DND-41 (cell line): ENCODE measurements at regions not wholly inside any gene's neighbourhood (a gene's known extent, or its start where the extent isn't known, plus 50 kb on each side); places are given as distances from the start of the nearest gene placed in this dataset.

ENCODE experiments used
- ATAC-seq: fragments of 200-7000 bp; cut with Tn5 transposase; 3 replicates; pipeline ENCODE4 v1.9.1; 2021; ENCODE audit warnings: low read depth; ENCODE audit not compliant: insufficient read depth
- DNase-seq: peaks from one replicate; pipeline ENCODE4 v3.0.0-alpha.2; 2020
- H2AFZ ChIP-seq: 2 replicates; pipeline ENCODE4 v1.6.0; 2012; ENCODE audit warnings: low read depth, low read length
- H3K27ac ChIP-seq: 2 replicates; pipeline ENCODE4 v1.5.1; 2012; ENCODE audit warnings: low read length, inconsistent platforms
- H3K27me3 ChIP-seq: fragments of 200-600 bp; sonication (generic); 2 replicates; pipeline ENCODE4 v1.6.0; 2012; ENCODE audit warnings: low read length, mild to moderate bottlenecking, inconsistent platforms; ENCODE audit not compliant: insufficient read depth, poor library complexity
- H3K36me3 ChIP-seq: 2 replicates; pipeline ENCODE4 v1.5.1; 2012; ENCODE audit warnings: low read length, inconsistent platforms; ENCODE audit not compliant: insufficient read depth
- H3K4me1 ChIP-seq: 2 replicates; pipeline ENCODE4 v1.5.1; 2012; ENCODE audit warnings: mild to moderate bottlenecking, low read length; ENCODE audit not compliant: insufficient read depth
- H3K4me2 ChIP-seq: 2 replicates; pipeline ENCODE4 v1.6.0; 2012; ENCODE audit warnings: mild to moderate bottlenecking, moderate library complexity, low read length, inconsistent platforms; ENCODE audit not compliant: insufficient read depth
- H3K4me3 ChIP-seq, 2 experiments: fragments of 200-600 bp in 1 of 2; shearing (Covaris generic) in 1 of 2; 2 replicates each; pipeline ENCODE4 v1.5.1; 2012 to 2016; ENCODE audit warnings: inconsistent platforms in 2 of 2, low read length in 2 of 2, mild to moderate bottlenecking in 2 of 2, low read depth in 1 of 2, moderate library complexity in 1 of 2
- H3K79me2 ChIP-seq: 2 replicates; pipeline ENCODE4 v1.6.0; 2012; ENCODE audit warnings: low read length, inconsistent platforms; ENCODE audit not compliant: insufficient read depth
- H3K9ac ChIP-seq: 2 replicates; pipeline ENCODE4 v1.6.0; 2012; ENCODE audit warnings: low read depth, mild to moderate bottlenecking, inconsistent platforms, low read length, moderate library complexity
- H3K9me3 ChIP-seq: 2 replicates; pipeline ENCODE4 v1.5.1; 2012; ENCODE audit warnings: low read length, moderate library complexity, mild to moderate bottlenecking, inconsistent platforms; ENCODE audit not compliant: insufficient read depth, severe bottlenecking
- H4K20me1 ChIP-seq: 2 replicates; pipeline ENCODE4 v1.6.0; 2012; ENCODE audit warnings: low read length; ENCODE audit not compliant: insufficient read depth
- EZH2 ChIP-seq: IDR thresholded peaks from 3 replicates; pipeline ENCODE4 v1.6.1; 2012; ENCODE audit warnings: borderline replicate concordance, low read depth, mild to moderate bottlenecking, moderate library complexity, low read length, inconsistent platforms; ENCODE audit not compliant: severe bottlenecking
- TF ChIP-seq, protein P1 (sequence below): IDR thresholded peaks from 2 replicates; pipeline ENCODE4 v1.5.1; 2012; ENCODE audit warnings: borderline replicate concordance, low read length, moderate library complexity, mild to moderate bottlenecking; ENCODE audit not compliant: poor library complexity, severe bottlenecking; ENCODE audit errors: extremely low read depth

DNA sequence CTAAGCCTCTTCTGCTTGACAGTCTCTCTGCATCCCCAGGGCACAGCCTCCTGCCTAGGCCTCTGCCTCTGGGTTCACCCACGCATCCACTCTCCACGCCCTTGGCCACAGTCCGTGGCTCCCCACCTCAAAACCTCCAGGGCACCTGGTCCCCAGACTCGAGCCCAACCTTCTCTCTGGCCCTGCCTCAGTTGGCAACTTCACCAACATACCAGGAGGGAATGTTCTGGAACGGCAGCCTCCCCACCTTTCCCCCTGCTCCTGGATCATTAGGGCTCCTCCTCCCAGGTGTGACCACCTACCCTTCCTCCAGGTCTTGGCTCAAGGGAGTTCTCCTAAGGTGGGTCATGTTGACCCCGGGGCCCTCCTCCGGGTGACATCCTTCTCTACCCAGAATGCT is 69.1 kb downstream of the SOX1 start:
- TF ChIP-seq, protein P1, sequence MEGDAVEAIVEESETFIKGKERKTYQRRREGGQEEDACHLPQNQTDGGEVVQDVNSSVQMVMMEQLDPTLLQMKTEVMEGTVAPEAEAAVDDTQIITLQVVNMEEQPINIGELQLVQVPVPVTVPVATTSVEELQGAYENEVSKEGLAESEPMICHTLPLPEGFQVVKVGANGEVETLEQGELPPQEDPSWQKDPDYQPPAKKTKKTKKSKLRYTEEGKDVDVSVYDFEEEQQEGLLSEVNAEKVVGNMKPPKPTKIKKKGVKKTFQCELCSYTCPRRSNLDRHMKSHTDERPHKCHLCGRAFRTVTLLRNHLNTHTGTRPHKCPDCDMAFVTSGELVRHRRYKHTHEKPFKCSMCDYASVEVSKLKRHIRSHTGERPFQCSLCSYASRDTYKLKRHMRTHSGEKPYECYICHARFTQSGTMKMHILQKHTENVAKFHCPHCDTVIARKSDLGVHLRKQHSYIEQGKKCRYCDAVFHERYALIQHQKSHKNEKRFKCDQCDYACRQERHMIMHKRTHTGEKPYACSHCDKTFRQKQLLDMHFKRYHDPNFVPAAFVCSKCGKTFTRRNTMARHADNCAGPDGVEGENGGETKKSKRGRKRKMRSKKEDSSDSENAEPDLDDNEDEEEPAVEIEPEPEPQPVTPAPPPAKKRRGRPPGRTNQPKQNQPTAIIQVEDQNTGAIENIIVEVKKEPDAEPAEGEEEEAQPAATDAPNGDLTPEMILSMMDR, result no peak
- TF ChIP-seq EZH2, result no peak
- Histone ChIP-seq H3K9ac (no peak overlapping the region), H4K20me1 (peaks cover 3% of the 10 kb centered on the region; the same call in 1 of the 2 replicates), H2AFZ (no peak overlapping the region), H3K4me1 (no peaks in the 10 kb centered on the region), H3K4me2 (no peak overlapping the region), H3K27ac (no peak overlapping the region), H3K36me3 (no peaks in the 10 kb centered on the region), H3K4me3 (no peak overlapping the region), H3K9me3 (no peaks in the 10 kb centered on the region), H3K79me2 (no peaks in the 10 kb centered on the region), H3K27me3 (peaks cover 12% of the 10 kb centered on the region)
- ATAC-seq (no peak), DNase-seq (no peak)

DNA sequence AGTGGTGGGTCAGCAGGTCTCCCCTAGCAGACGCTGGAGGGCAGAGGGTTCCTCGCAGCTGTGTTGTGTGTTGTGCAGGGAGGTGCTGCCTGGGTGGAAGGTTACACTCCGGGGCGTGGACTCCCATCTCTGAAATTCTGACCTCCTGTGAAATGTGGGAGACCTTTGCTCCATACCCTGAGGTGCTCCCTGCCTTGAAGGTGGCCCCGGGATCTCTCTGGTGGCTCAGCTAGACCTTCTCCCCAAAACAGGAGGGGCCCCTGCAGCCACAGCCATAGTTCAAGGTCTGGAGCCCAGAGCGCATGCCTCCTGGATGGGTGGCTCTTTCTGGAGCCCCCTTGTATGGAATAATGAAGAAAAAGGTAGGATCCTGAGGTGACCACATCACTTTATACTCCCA is 70.2 kb downstream of the SOX1 start:
- Histone ChIP-seq H3K27me3 (peaks cover 12% of the 10 kb centered on the region), H2AFZ (no peak overlapping the region), H3K4me2 (no peak overlapping the region), H3K79me2 (no peaks in the 10 kb centered on the region), H3K27ac (no peak overlapping the region), H3K36me3 (no peaks in the 10 kb centered on the region), H3K4me3 (no peak overlapping the region), H3K9me3 (no peaks in the 10 kb centered on the region), H3K4me1 (no peaks in the 10 kb centered on the region), H3K9ac (no peak overlapping the region), H4K20me1 (no peaks in the 10 kb centered on the region)
- TF ChIP-seq, protein P1, result no peak
- no peak for TF ChIP-seq EZH2
- DNase-seq (no peak), ATAC-seq (no peak)

DNA sequence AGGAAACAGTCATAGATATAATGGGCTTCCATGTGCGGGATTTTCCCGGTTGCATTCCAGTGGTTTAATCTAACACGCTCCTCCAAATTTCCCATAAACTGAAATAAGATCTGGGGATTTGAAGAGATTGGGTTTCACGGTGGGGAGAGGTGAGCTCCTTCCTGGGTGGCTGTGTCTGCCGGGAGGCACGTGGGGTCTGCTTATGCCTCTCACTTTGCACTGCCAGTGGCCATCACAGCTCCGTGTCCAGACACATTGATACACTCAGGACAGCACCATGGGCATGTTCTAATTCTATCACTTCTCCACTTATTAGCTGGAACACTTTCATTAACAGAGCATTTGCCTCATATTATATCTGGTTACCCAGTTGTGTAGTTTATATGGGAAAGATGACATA is 73.4 kb downstream of the SOX1 start:
- Histone ChIP-seq H3K4me2 (no peak overlapping the region), H3K27ac (no peak overlapping the region), H3K9ac (no peak overlapping the region), H3K9me3 (no peaks in the 10 kb centered on the region), H4K20me1 (no peaks in the 10 kb centered on the region), H3K4me3 (no peak overlapping the region), H3K27me3 (peaks cover 8% of the 10 kb centered on the region), H3K4me1 (no peaks in the 10 kb centered on the region), H3K36me3 (no peaks in the 10 kb centered on the region), H3K79me2 (no peaks in the 10 kb centered on the region), H2AFZ (no peak overlapping the region)
- DNase-seq, result no peak
- TF ChIP-seq, protein P1, result no peak
- TF ChIP-seq EZH2, result no peak
- no peak for ATAC-seq

DNA sequence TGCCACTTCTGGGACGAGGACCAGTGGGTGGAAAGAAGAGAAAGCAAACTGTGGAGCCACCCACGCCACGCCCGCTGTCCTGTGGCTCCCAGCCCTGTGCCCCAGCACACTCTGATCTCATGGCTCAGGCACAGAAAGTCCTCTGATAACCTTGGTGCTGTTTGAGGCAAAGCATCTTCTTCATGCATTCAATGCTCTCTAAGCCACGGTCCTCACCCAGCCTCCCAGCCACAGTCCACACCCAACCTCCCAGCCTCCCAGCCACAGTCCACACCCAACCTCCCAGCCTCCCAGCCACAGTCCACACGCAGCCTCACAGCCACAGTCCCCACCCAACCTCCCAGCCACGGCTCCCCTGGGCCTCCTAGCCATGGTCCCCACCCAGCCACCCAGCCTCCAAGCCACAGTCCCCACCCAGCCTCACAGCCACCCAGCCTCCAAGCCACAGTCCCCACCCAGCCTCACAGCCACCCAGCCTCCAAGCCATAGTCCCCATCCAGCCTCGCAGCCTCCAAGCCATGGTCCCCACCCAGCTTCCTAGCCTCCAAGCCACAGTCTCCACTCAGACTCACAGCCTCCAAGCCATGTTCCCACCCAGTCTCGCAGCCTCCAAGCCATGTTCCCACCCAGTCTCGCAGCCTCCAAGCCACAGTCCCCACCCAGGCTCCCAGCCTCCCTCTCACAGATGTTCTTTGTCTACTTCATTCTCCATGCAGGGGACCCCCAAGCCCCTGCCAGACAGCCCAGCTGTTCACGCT is 74.9 kb downstream of the SOX1 start:
- Histone ChIP-seq H3K27me3 (peaks cover 4% of the 10 kb centered on the region), H3K9ac (no peak overlapping the region), H3K27ac (no peak overlapping the region), H3K36me3 (no peaks in the 10 kb centered on the region), H3K4me2 (no peak overlapping the region), H3K4me1 (no peaks in the 10 kb centered on the region), H3K4me3 (no peak overlapping the region), H2AFZ (no peak overlapping the region), H4K20me1 (no peaks in the 10 kb centered on the region), H3K9me3 (no peaks in the 10 kb centered on the region), H3K79me2 (no peaks in the 10 kb centered on the region)
- DNase-seq (no peak), ATAC-seq (no peak)
- TF ChIP-seq, protein P1, result no peak
- TF ChIP-seq EZH2, result no peak
